ENCODE measurements at regions not wholly inside any gene's neighbourhood (a gene's known extent, or its start where the extent isn't known, plus 50 kb on each side); places are given as distances from the start of the nearest gene placed in this dataset.

- Histone ChIP-seq H3K4me2 (ENCODE audit: insufficient read depth, low read length) (no peak overlapping the region), H3K79me2 (ENCODE audit: control insufficient read depth, insufficient read depth, low read length) (no peaks in the 10 kb centered on the region), H3K4me3 (replicated peaks in 1 of 3; ENCODE audit: insufficient read depth in 1 of 3, low read depth in 1 of 3, low read length in 3 of 3) (no peak overlapping the region), H3K9ac (replicated peaks; ENCODE audit: extremely low read depth, insufficient read depth, low read length) (no peak overlapping the region), H4K20me1 (replicated peaks; ENCODE audit: control insufficient read depth, extremely low read depth, insufficient read depth, low read length) (no peaks in the 10 kb centered on the region), H2AFZ (ENCODE audit: low read depth, low read length) (no peak overlapping the region), H3K9me1 (replicated peaks; ENCODE audit: control insufficient read depth, extremely low read depth, insufficient read depth, low read length) (no peaks in the 10 kb centered on the region), H3K27ac (ENCODE audit: insufficient read depth, low read depth, low read length) (no peak overlapping the region), H3K4me1 (ENCODE audit: control insufficient read depth, extremely low read depth, insufficient read depth, low read length) (no peaks in the 10 kb centered on the region), H3K9me3 (replicated peaks; ENCODE audit: control insufficient read depth, insufficient read depth, low read length) (no peaks in the 10 kb centered on the region), H3K27me3 (ENCODE audit: control insufficient read depth in 2 of 2, insufficient read depth in 2 of 2, low read length in 2 of 2) (no peaks in the 10 kb centered on the region), H3K36me3 (ENCODE audit: control insufficient read depth in 2 of 2, extremely low read depth in 1 of 2, insufficient read depth in 2 of 2, low read length in 2 of 2) (no peaks in the 10 kb centered on the region)
- CTCF ChIA-PET, result no interaction called here
- no TSS peak for BruUV-seq (replicated peaks)
- FAIRE-seq, result no peak
- intact Hi-C loops (cut with micrococcal nuclease) (no loop called here), dilution Hi-C loops (cut with MboI; ENCODE audit: extremely low pct_ligation_motif_present, low sequenced_read_pairs) (no loop called here)
- no peak for TF ChIP-seq MYC (IDR thresholded peaks at IDR 0.05; ENCODE audit: low read depth, low read length)
- TF ChIP-seq, protein P1, sequence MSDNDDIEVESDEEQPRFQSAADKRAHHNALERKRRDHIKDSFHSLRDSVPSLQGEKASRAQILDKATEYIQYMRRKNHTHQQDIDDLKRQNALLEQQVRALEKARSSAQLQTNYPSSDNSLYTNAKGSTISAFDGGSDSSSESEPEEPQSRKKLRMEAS (IDR thresholded peaks at IDR 0.05; ENCODE audit: insufficient read depth, insufficient read length), result no peak
- no peak for TF ChIP-seq POLR2A (IDR thresholded peaks at IDR 0.05; ENCODE audit: low read depth, low read length)
- TF ChIP-seq FOS (IDR thresholded peaks at IDR 0.05; ENCODE audit: borderline replicate concordance, insufficient read depth, low read length), result no peak
- TF ChIP-seq JUN (IDR thresholded peaks at IDR 0.05; ENCODE audit: borderline replicate concordance, insufficient read depth, insufficient read length, low read depth), result no peak
- no peak for TF ChIP-seq EZH2 (IDR thresholded peaks at IDR 0.05; ENCODE audit: borderline replicate concordance, low read depth, low read length, severe bottlenecking)
- TF ChIP-seq POLR2AphosphoS5 (IDR thresholded peaks at IDR 0.05; ENCODE audit: insufficient read depth, low read depth, low read length), result no peak
- TF ChIP-seq CTCF (IDR thresholded peaks at IDR 0.05; ENCODE audit: extremely low read depth in 1 of 2, insufficient read depth in 1 of 2, low read depth in 1 of 2, low read length in 2 of 2), result no peak
- no peak for TF ChIP-seq GATA2 (IDR thresholded peaks at IDR 0.05; ENCODE audit: insufficient read depth, insufficient read length, low read depth, low read length)
- POLR2A ChIA-PET, result no interaction called here
- no peak for DNase-seq (ENCODE audit: low read depth, low spot score)
These were observed 336.4 kb upstream of the E2F7 start for GRCh38 chr12:77401770-77402081.

All from endothelial cell of umbilical vein (primary cell).